DMS53 treated with DMSO at 0.1 percent for 48 hours (cell line): ENCODE measurements at regions not wholly inside any gene's neighbourhood (a gene's known extent, or its start where the extent isn't known, plus 50 kb on each side); places are given as distances from the start of the nearest gene placed in this dataset.

Source experiments
- DNase-seq: peaks from one replicate; lab custom pipeline; 2025; ENCODE audit not compliant: unreplicated experiment; lab: John Stamatoyannopoulos, UW

DNA sequence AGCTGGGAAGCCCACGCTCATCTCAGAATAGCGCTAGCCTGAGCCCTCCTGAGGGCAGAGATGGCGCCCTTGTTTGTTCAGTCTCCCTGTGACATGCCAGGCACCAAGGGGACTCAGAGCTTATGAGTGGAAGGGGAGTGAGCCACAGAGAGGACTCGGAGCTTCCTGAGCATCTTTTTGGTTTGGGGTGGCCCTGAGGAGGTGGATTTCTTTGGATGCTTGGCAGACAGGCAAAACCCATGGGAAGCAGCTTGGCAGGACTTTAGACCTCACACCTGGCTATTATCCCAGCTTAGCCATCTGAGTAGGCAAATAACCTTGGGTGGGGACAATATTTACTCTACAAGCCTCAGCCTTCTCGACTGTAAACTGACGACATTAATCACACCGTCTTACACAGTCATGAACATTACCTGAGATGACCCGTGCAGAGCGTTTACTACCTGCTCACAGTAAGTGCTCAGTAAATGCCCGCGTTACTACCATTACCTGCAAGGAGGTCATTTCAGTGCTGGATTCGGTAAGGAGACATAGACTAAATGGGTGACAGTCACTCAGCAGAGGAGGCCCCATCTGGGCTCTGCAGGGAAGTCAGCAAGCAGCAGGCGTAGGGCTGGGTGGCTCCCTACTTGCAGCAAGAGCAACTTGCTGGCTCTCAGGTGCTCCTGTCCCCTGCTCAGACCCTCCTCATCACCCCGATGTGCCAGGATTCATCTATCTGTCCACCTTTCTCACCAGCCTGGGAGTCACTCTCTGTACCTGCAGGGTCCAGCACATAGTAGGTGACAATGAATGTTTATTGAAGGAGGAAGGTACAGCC, 54.9 kb downstream of the KLHDC7A start:
- no peak for DNase-seq

DNA sequence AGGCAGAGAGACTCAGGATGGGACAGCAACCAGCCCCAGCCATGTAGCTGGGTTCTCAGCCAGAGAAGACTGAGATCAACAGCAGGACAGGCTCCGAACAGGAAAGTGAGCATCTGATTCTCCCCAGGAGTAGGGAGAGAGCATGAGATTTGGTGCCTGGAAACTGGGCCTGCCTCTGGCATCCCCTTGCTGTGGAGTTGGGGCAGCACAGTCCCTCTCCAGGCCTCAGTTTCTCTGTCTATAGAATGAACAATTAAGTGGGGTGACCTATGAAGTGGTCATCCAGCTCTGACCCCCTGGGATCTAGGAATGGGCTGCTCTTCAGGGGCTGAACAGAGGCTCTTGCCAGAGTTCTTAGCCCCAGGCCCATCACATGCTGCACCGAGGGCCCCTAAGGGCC, 55.6 kb downstream of the KLHDC7A start:
- DNase-seq, result no peak

DNA sequence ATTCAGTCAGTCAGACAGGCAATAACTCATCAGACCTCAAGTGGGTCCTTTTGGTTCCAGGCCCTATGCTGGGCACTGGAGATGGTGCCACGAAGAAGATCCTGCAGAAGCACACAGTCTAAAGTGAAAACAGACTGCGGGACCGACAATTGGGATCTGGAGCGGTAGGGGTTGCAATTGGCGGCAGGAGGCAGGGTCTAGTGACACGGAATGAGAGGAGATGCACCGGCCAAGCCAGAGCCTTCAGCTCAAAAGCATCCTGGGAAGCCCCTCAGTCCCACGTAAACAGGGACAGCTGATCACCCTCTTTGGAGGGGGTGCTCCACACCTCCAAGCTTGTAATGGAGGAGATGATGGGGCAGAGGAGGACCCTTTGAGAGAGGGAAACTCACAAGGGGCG, 56.2 kb downstream of the KLHDC7A start:
- DNase-seq, result no peak

DNA sequence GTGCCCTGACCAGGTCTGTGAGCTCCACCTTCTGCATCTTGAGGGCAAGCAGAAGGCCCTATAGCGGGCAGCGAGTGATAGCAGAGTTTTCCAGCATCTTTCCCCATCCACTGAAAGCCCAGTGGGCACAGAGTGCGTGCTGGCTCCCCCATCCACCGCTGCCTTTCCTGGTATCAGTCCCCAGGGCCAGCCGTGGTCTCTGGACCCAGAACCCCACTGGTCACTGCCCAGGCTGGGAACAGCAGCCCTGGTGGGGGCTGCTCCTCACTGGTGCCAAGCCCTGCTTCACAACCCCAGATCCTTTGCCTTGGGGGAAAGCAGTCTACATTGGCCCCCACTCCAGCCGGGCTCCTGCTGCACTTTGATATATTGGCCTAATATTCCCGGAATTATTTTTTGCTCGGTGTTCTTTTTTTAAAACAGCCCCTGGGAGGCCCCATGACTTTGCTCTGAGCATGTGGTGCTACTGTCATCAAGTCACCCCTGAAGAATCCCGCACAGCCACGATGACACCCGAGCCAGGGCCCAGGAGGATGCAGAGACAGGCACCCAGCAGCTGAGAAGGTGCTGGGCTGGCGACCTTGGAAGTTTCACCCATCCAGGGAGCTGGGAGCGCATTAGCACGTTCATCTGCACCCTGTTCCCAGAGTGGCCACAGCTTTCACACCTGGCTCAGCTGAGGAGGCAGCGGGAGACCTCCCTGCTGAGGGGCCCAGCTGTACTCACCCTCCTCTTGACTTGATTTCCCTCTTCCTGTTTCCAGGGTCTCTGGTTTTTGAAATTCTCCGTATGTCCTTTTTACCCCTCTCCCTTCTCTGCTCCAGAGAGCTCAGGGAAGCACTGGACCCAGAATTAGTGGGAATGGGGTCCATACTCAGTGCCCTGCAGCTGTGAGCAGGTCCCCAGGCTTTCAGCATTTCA, 56.9 kb downstream of the KLHDC7A start:
- DNase-seq, result no peak

DNA sequence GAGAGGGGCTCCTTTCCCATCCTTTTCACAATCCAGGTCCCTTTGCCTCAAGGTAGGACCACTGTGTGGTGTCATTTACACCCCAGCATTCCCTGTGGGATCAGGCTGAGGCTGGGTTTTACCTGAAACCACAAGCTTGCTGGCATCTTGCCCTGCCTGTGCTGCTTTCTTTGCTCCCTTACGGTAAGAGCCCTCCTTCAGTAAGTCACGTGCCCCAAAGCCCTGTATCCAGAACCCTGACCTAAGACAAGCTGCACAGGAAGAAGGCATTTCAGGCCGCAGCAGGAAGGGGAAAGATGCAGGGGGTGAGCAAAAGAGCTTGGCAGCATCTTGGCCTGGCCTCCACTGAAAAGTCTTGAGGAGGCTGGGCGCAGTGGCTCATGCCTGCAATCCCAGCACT, 58.4 kb downstream of the KLHDC7A start:
- no peak for DNase-seq

DNA sequence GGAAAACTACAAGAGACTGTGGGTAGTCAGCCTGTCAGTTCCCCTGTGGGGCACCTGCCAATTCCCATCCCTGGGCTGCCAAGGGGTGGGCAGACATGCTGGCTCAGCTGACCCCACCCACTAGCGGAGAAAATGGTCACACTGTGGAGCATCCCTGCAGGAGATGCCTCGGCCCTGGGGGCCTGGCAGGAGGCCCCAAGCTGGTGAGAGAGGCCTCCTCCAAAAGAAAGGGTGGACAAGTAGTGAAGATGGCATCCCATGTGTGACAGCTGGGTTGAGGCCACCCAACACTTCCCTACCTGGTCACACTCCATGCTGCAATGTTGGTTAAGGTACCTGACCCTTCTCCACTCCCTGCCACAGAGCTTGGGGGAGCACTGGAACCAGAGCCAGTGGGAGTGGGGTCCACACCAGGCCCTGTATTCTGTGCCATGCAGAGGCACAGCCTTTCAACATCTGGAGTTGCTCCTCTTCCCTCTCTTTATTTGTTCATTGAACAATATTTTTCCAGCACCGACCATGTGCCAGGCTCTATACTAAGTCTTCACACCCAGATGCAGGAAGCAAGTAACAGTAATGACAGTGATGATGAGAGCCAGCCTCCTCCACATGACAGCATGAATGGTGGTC, 59.5 kb downstream of the KLHDC7A start:
- DNase-seq, result no peak

DNA sequence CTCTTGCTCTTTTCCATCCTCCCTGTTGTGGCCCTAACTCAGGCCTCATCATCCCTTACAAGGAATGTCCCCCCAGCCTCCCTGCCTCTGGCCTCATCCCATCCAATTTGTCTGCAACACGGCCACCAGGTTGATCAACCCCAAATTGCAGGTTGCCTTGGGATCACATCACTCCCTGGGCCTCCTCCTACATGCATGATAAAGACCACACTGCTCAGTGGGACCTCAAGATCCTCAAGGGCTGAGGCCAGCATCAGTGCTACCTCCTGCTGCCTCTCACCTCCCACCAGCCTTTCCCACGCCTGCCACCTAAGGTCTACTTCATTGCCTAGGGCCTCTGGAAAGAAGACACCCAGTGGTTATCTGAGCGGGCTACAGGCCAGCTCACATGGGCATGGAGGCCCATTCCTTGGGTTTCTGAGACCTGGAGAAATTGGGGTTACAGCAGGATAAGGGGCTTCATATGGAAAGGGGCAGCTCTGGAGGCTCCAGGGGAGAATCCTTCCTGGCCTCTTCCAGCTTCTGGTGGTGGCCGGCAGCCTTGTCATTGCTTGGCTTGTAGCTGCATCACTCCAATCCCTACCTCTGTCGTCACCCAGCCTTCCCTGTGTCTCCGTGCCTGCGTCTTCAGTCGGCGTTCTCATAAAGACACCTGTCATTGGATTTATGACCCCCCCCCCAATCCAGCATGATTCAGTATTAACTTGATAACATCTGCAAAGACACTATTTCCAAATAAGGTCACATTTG, 60.5 kb downstream of the KLHDC7A start:
- no peak for DNase-seq

DNA sequence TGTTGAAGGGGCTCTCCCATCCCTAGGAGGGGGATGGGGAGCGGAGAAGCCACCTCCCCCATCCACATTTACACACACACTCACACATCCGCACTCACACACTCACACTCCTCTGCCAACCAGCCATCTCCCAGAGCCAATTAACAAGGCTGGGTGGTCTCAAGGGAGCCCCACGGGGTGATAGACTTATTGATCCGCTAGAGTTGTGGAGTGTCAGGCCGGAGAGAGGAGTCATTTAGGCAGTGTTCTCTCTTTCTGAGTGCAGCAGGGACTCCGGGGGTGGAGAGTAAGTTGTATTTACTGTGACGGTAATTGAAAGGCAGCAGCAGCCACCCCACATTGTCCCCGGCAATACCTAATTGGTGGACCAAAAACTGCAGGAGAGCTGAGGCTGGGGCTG, 61.6 kb downstream of the KLHDC7A start:
- no peak for DNase-seq

DNA sequence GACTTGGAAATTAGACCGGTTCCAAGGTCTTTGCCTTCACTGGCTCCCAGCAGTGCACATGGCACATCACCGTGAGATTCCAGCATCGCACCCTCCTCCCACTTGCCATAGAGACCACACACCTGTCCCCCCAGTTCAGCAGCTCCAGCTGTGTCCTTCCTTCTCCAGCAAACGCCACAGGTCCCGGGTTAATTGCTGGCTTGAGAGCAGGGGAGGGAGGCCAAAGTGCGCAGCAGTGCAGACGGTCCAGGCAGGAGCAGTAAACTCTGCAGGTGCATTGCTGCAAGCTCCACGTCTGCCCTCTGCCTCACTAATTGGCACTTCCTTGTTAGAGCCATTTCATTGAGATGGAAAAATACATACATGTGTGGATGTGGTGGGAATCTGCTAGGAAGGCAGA, 65.3 kb downstream of the KLHDC7A start:
- DNase-seq, result no peak

DNA sequence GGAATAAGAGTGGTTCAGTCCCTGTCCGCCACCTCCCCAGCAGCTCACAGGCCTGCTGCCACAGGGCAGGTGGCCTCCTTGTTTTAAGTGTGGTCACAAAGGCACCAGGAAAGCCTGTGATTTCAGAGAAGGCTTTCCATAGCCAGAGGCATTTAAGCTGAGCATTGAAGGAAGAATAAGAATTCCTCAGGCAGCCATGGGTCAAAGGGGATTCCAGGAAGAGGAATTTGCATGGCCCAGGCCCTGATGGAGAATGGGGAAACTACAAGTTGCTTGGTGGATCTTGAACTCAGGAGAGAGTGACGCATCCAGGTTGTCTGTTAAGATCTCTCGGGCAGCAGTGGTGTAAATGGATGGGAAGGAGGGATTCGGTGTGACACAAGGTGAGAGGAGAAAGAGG, 66.7 kb downstream of the KLHDC7A start:
- no peak for DNase-seq

DNA sequence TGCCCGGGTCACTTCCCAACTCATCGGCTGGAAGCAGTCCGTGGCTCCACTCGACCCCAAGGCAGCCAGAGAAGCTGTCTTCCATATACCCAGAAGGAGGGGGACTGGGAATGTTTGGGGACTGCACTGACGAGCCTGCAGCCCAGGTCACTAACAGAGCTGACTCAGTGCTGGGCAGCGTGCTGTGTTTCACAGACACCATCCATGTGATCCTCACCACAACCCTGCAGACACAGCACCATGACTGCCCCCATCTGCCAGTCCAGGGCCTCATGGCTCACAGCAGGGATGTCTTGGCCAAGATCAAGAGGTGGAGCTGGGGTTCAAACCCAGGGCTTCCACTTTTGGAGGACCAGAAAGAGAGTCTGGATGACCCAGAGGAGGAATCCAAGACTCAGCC, 67.9 kb downstream of the KLHDC7A start:
- DNase-seq, result no peak

DNA sequence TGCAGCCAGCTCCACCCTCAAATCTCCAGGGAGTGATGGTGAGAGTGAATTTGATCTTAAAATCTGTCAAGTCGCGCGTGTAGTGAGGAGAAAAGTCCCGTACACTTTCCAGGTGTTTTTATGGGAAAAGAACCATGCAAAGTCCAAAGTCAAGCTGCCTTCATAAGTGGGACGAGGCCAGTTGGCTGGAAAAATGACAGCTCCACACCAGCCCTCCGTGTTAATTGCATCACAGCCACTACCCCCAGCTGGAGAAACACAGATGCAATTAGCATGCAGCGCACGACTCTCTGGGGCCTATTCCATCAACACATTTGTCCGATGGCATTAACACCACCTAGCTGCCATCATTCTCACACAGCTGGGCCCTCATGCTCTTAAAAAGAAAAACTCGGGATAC, 68.4 kb downstream of the KLHDC7A start:
- no peak for DNase-seq

DNA sequence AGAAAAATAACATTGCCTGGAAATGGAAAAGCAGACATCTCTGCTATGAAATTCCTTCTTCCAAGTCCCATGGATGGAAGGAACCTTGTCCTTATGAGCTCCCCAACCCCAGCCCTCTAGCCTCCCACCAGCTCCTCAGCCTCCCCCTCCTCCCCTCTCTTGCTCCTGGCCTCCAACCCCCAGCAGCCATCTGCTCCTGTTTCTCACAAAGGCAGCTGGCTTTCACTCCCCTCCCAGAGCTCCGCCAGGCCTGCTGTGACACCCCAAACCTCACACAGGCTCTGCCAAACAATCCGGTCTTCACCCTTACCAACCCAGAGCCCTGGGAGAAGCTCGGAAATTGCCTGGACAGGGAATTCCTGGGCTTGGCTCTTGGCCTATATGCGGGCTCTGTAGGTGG, 69.2 kb downstream of the KLHDC7A start:
- no peak for DNase-seq

DNA sequence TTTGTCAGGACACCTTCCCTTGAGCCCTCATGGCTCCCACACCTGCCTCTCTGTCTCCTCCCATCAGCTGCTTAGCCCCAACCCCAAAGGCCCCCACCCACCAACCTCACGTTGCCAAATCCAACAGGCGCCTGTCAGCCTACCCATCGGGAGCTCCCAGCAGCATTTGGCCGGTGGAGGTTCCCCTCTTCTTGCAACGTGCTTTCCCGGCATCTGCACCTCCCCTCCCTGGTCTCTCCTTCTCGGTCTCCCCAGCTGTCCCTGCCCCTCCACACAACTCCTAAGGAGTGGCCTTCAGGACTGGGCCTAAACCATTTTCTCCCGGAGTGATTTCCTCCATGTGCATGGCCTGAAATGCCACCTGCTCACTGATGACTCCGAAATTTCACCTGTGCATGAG, 71.9 kb downstream of the KLHDC7A start:
- no peak for DNase-seq

DNA sequence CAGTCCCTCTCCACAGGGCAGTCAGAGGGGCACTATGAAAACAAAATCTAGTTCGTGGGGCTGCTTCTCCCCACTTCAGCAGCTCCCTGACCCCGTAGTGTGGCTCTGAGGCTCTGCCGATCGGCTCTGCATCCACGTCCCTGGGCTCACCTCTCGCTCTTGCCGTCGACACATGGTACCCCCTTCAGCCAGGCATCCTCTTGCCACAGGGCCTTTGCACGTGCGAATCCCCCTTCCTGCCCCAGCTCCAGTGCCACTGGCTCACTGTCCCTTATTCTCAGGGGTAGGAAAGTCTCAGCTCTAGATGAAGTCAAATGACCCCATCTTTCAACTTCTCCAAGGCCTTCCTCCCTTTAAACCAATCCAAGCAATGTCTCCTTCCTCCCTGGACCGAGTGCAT, 72.7 kb downstream of the KLHDC7A start:
- no peak for DNase-seq

DNA sequence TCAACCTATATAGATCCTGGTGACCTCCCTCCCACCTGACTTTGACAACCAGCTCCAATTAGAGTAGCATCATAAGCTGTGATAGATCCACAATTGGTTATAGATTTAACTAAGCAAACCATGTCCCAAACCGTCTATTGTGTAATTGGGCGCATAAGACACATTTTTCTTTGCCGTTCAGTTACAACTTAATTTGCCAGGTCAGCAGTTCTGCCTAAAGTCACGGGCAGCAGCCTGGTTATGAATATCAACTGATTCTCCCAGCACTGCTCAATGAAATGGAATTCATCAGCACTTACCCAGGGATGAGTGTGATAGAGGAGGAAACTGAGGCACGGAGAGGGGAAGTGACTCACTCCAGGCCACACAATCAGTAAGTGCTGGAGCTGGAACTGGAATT, 73.4 kb downstream of the KLHDC7A start:
- no peak for DNase-seq

DNA sequence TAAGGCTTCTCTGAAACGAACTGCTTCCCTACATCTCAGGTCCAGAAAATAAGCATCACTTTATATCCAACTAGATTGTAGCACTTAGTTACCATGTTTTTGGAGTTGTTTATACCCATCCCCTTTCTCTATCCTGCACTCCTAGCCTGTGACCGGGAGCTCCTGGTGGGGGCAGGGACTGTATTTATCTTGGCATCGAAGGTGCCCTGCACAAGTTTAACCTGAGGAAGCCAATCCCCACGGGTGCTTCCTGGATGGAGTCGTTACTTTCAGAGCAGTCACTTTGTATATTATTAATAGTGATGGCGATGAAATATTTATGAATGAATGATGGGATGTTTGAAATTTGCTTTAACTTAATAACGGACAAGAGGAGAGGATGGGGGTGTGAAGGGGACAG, 73.9 kb downstream of the KLHDC7A start:
- no peak for DNase-seq

DNA sequence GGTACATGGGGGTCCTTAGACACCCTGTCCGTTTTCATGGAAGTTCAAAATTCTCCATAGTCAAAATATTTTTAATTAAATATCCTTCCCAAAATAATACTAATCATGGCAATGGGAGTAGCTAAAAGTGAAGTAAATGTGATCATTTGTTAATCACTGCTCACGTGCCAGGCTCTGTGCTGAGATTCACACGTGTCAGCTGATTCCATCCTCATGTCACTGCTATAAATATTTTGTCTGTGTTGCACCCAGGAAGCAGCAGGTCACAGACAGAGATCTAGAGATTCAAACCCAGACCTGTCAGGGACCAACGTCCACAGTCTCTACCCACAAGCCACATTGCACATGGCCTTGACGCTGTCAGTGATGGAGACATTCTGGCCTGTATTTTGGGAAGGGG, 74.3 kb downstream of the KLHDC7A start:
- DNase-seq, result no peak

DNA sequence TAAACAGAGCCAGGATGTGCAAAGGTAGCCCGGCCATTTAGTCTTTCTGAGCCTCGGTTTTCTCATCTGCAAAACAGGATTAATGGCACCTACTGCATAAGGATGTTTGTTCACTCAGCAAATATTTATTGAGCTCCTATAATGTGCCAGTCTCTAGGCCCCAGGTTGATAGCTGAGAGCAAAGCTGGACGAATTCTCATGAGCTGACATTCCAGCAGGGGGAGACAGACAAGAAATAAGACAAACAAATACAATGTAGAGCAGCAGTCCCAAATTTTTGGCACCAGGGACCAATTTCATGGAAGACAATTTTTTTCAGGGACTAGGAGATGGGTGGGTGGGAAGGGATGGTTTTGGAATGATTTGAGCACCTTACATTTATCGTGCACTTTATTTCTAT, 74.3 kb upstream of the PAX7 start:
- DNase-seq, result no peak

DNA sequence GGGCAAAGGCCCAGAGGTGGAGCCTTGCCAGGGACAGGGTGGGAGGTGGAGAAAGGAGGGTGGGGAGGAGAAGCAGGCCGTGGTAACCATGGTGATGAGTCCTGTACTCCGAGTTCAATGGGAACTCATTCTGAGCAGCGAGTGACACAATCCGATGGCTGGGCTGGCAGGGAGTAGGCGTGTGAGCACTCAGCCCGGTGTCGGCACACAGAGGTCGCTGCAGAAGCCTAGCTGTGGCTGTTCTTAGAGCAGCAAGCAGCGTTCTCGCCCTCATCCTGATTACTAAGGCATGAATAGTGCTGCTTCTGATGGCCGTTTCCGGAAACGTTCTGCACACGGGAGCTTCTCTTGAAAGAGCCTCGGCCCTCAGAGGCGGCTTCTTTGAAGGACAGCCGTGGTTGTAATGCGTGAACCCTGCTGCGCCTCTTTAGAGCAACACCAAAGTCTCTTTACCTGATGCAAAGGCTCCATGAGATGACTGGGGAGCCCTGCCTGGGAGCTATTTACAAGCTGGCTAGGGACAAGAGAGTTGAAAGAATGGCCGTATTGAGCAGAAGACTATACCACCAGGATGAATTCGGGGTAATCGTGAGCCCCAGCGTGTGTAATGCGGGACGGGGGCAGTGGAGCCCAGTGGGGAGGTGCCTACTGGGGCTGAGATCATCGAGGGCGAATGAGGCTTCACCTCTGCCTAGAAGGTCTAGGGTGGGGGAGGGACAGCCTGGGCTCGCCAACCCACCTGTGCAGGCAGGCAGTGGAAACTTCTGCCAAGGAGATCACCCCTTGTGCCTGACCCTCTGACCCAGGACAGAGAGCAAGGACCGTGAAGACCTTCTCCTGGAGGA, 72.8 kb upstream of the PAX7 start:
- DNase-seq, result peak; percentile 5
